ENCODE measurements at regions not wholly inside any gene's neighbourhood (a gene's known extent, or its start where the extent isn't known, plus 50 kb on each side); places are given as distances from the start of the nearest gene placed in this dataset.

- Histone ChIP-seq H3K23ac (ENCODE audit: low read length) (no peak overlapping the region), H3K4me2 (ENCODE audit: low read length) (no peak overlapping the region), H3K79me1 (ENCODE audit: low read length) (no peaks in the 10 kb centered on the region), H3K4me1 (ENCODE audit: control insufficient read depth, low read depth, low read length) (no peaks in the 10 kb centered on the region), H3K4me3 (ENCODE audit: low read length) (no peak overlapping the region), H4K5ac (ENCODE audit: low read length) (no peak overlapping the region), H3K79me2 (ENCODE audit: control insufficient read depth, insufficient read depth, low read length) (no peaks in the 10 kb centered on the region), H3K9ac (ENCODE audit: low read length) (no peak overlapping the region), H3K27me3 (ENCODE audit: insufficient read depth, low read length, poor library complexity) (no peaks in the 10 kb centered on the region), H2BK5ac (ENCODE audit: low read length) (no peak overlapping the region), H3K27ac (ENCODE audit: low read depth, low read length) (no peak overlapping the region), H4K8ac (ENCODE audit: low read depth, low read length) (no peak overlapping the region), H2BK120ac (ENCODE audit: low read depth, low read length) (no peak overlapping the region), H2BK15ac (replicated peaks; ENCODE audit: low read depth) (no peak overlapping the region), H3K18ac (ENCODE audit: low read length) (no peak overlapping the region), H3K4ac (ENCODE audit: low read depth, low read length) (no peak overlapping the region), H2AK5ac (ENCODE audit: low read length) (no peak overlapping the region), H3K56ac (ENCODE audit: low read length) (no peak overlapping the region), H3K36me3 (ENCODE audit: control insufficient read depth, insufficient read depth, low read length) (no peaks in the 10 kb centered on the region)
- WGBS (ENCODE audit: extremely low coverage, insufficient coverage, low lambda C conversion rate): no CpG with 5 or more reads among the region's 1 CpG
- no peak for DNase-seq
These were observed 599.8 kb downstream of the FRK start for GRCh38 chr6:115460913-115461312.

- DNase-seq: no peak
- no peak overlapping the region for H3K4ac ChIP-seq (ENCODE audit: low read depth, low read length)
- H3K27ac ChIP-seq (ENCODE audit: low read depth, low read length): no peak overlapping the region
- H3K36me3 ChIP-seq (ENCODE audit: control insufficient read depth, insufficient read depth, low read length): no peaks in the 10 kb centered on the region
- no peak overlapping the region for H3K18ac ChIP-seq (ENCODE audit: low read length)
- H4K5ac ChIP-seq (ENCODE audit: low read length): no peak overlapping the region
- no peaks in the 10 kb centered on the region for H3K79me2 ChIP-seq (ENCODE audit: control insufficient read depth, insufficient read depth, low read length)
- no peak overlapping the region for H2BK5ac ChIP-seq (ENCODE audit: low read length)
- H3K4me2 ChIP-seq (ENCODE audit: low read length): no peak overlapping the region
- H3K4me1 ChIP-seq (ENCODE audit: control insufficient read depth, low read depth, low read length): no peaks in the 10 kb centered on the region
- no peak overlapping the region for H3K56ac ChIP-seq (ENCODE audit: low read length)
- H3K79me1 ChIP-seq (ENCODE audit: low read length): no peaks in the 10 kb centered on the region
- no peak overlapping the region for H4K8ac ChIP-seq (ENCODE audit: low read depth, low read length)
- no peak overlapping the region for H3K4me3 ChIP-seq (ENCODE audit: low read length)
- no peak overlapping the region for H3K9ac ChIP-seq (ENCODE audit: low read length)
- no peak overlapping the region for H2BK120ac ChIP-seq (ENCODE audit: low read depth, low read length)
- H2AK5ac ChIP-seq (ENCODE audit: low read length): no peak overlapping the region
- no peak overlapping the region for H3K23ac ChIP-seq (ENCODE audit: low read length)
- H3K27me3 ChIP-seq (ENCODE audit: insufficient read depth, low read length, poor library complexity): no peaks in the 10 kb centered on the region
- no peak overlapping the region for H2BK15ac ChIP-seq (replicated peaks; ENCODE audit: low read depth)
These were observed 603.8 kb downstream of the FRK start for GRCh38 chr6:115456848-115457247.

GRCh38 chr6:115443825-115444478, 616.7 kb downstream of the FRK start:
- H3K36me3 ChIP-seq (ENCODE audit: control insufficient read depth, insufficient read depth, low read length): no peaks in the 10 kb centered on the region
- no peak overlapping the region for H3K4me3 ChIP-seq (ENCODE audit: low read length)

GRCh38 chr6:115442323-115442722, 618.4 kb downstream of the FRK start:
- no peaks in the 10 kb centered on the region for H3K27me3 ChIP-seq (ENCODE audit: insufficient read depth, low read length, poor library complexity)
- no peak overlapping the region for H4K8ac ChIP-seq (ENCODE audit: low read depth, low read length)
- H3K4ac ChIP-seq (ENCODE audit: low read depth, low read length): no peak overlapping the region
- no peaks in the 10 kb centered on the region for H3K36me3 ChIP-seq (ENCODE audit: control insufficient read depth, insufficient read depth, low read length)
- H3K79me1 ChIP-seq (ENCODE audit: low read length): no peaks in the 10 kb centered on the region
- no peak for DNase-seq
- no peak overlapping the region for H2AK5ac ChIP-seq (ENCODE audit: low read length)
- H3K79me2 ChIP-seq (ENCODE audit: control insufficient read depth, insufficient read depth, low read length): no peaks in the 10 kb centered on the region
- H3K4me3 ChIP-seq (ENCODE audit: low read length): no peak overlapping the region
- H3K4me2 ChIP-seq (ENCODE audit: low read length): no peak overlapping the region
- no peak overlapping the region for H2BK120ac ChIP-seq (ENCODE audit: low read depth, low read length)
- H3K27ac ChIP-seq (ENCODE audit: low read depth, low read length): no peak overlapping the region
- no peak overlapping the region for H2BK5ac ChIP-seq (ENCODE audit: low read length)
- H3K23ac ChIP-seq (ENCODE audit: low read length): no peak overlapping the region
- H4K5ac ChIP-seq (ENCODE audit: low read length): no peak overlapping the region
- WGBS (ENCODE audit: extremely low coverage, insufficient coverage, low lambda C conversion rate): no CpG with 5 or more reads among the region's 2 CpGs
- no peak overlapping the region for H3K56ac ChIP-seq (ENCODE audit: low read length)
- H3K18ac ChIP-seq (ENCODE audit: low read length): no peak overlapping the region
- H3K4me1 ChIP-seq (ENCODE audit: control insufficient read depth, low read depth, low read length): peaks cover 4% of the 10 kb centered on the region
- H3K9ac ChIP-seq (ENCODE audit: low read length): no peak overlapping the region
- no peak overlapping the region for H2BK15ac ChIP-seq (replicated peaks; ENCODE audit: low read depth)

More at GRCh38 chr6:115443825-115444478, 616.7 kb downstream of the FRK start:
- Histone ChIP-seq H3K79me2 (ENCODE audit: control insufficient read depth, insufficient read depth, low read length) (no peaks in the 10 kb centered on the region), H3K4ac (ENCODE audit: low read depth, low read length) (no peak overlapping the region), H3K4me2 (ENCODE audit: low read length) (no peak overlapping the region), H3K4me1 (ENCODE audit: control insufficient read depth, low read depth, low read length) (peaks cover 4% of the 10 kb centered on the region), H3K79me1 (ENCODE audit: low read length) (no peaks in the 10 kb centered on the region), H3K18ac (ENCODE audit: low read length) (no peak overlapping the region), H2BK5ac (ENCODE audit: low read length) (no peak overlapping the region), H4K8ac (ENCODE audit: low read depth, low read length) (no peak overlapping the region), H2BK15ac (replicated peaks; ENCODE audit: low read depth) (no peak overlapping the region), H4K5ac (ENCODE audit: low read length) (no peak overlapping the region), H3K27ac (ENCODE audit: low read depth, low read length) (no peak overlapping the region), H3K56ac (ENCODE audit: low read length) (no peak overlapping the region), H3K27me3 (ENCODE audit: insufficient read depth, low read length, poor library complexity) (no peaks in the 10 kb centered on the region), H2BK120ac (ENCODE audit: low read depth, low read length) (no peak overlapping the region), H3K9ac (ENCODE audit: low read length) (no peak overlapping the region), H3K23ac (ENCODE audit: low read length) (no peak overlapping the region), H2AK5ac (ENCODE audit: low read length) (no peak overlapping the region)
- no CpG with 5 or more reads among the region's 4 CpGs for WGBS (ENCODE audit: extremely low coverage, insufficient coverage, low lambda C conversion rate)
- no peak for DNase-seq

- Histone ChIP-seq H3K4ac (ENCODE audit: low read depth, low read length) (no peak overlapping the region), H2BK15ac (replicated peaks; ENCODE audit: low read depth) (no peak overlapping the region), H3K27me3 (ENCODE audit: insufficient read depth, low read length, poor library complexity) (no peaks in the 10 kb centered on the region), H3K27ac (ENCODE audit: low read depth, low read length) (no peak overlapping the region), H4K5ac (ENCODE audit: low read length) (no peak overlapping the region), H3K36me3 (ENCODE audit: control insufficient read depth, insufficient read depth, low read length) (no peaks in the 10 kb centered on the region), H3K4me2 (ENCODE audit: low read length) (no peak overlapping the region), H3K56ac (ENCODE audit: low read length) (no peak overlapping the region), H4K8ac (ENCODE audit: low read depth, low read length) (no peak overlapping the region), H3K4me1 (ENCODE audit: control insufficient read depth, low read depth, low read length) (peaks cover 4% of the 10 kb centered on the region), H2BK120ac (ENCODE audit: low read depth, low read length) (no peak overlapping the region), H2BK5ac (ENCODE audit: low read length) (no peak overlapping the region), H3K23ac (ENCODE audit: low read length) (no peak overlapping the region), H3K18ac (ENCODE audit: low read length) (no peak overlapping the region), H3K79me1 (ENCODE audit: low read length) (no peaks in the 10 kb centered on the region), H3K9ac (ENCODE audit: low read length) (no peak overlapping the region), H2AK5ac (ENCODE audit: low read length) (no peak overlapping the region), H3K79me2 (ENCODE audit: control insufficient read depth, insufficient read depth, low read length) (no peaks in the 10 kb centered on the region), H3K4me3 (ENCODE audit: low read length) (no peak overlapping the region)
- DNase-seq: no peak
- no CpG with 5 or more reads among the region's 1 CpG for WGBS (ENCODE audit: extremely low coverage, insufficient coverage, low lambda C conversion rate)
These were observed 619.0 kb downstream of the FRK start for GRCh38 chr6:115441651-115442050.

- H3K27me3 ChIP-seq (ENCODE audit: insufficient read depth, low read length, poor library complexity): no peaks in the 10 kb centered on the region
- H3K18ac ChIP-seq (ENCODE audit: low read length): no peak overlapping the region
- no peak overlapping the region for H2BK120ac ChIP-seq (ENCODE audit: low read depth, low read length)
- H3K4ac ChIP-seq (ENCODE audit: low read depth, low read length): no peak overlapping the region
- H3K27ac ChIP-seq (ENCODE audit: low read depth, low read length): no peak overlapping the region
- no peak overlapping the region for H3K56ac ChIP-seq (ENCODE audit: low read length)
- H3K79me2 ChIP-seq (ENCODE audit: control insufficient read depth, insufficient read depth, low read length): no peaks in the 10 kb centered on the region
- no peak overlapping the region for H4K5ac ChIP-seq (ENCODE audit: low read length)
- H3K9ac ChIP-seq (ENCODE audit: low read length): no peak overlapping the region
- peak; percentile 46 for DNase-seq
- no peaks in the 10 kb centered on the region for H3K79me1 ChIP-seq (ENCODE audit: low read length)
- H3K4me1 ChIP-seq (ENCODE audit: control insufficient read depth, low read depth, low read length): no peaks in the 10 kb centered on the region
- H4K8ac ChIP-seq (ENCODE audit: low read depth, low read length): no peak overlapping the region
- no peak overlapping the region for H2BK5ac ChIP-seq (ENCODE audit: low read length)
- H2AK5ac ChIP-seq (ENCODE audit: low read length): no peak overlapping the region
- H3K4me3 ChIP-seq (ENCODE audit: low read length): no peak overlapping the region
- H3K36me3 ChIP-seq (ENCODE audit: control insufficient read depth, insufficient read depth, low read length): no peaks in the 10 kb centered on the region
- H2BK15ac ChIP-seq (replicated peaks; ENCODE audit: low read depth): no peak overlapping the region
- H3K4me2 ChIP-seq (ENCODE audit: low read length): no peak overlapping the region
- no peak overlapping the region for H3K23ac ChIP-seq (ENCODE audit: low read length)
- WGBS (ENCODE audit: extremely low coverage, insufficient coverage, low lambda C conversion rate): no CpG with 5 or more reads among the region's 3 CpGs
These were observed 645.3 kb downstream of the FRK start for GRCh38 chr6:115415378-115415777.

Data from mesendoderm (in vitro differentiated cells).